ENCODE measurements at regions not wholly inside any gene's neighbourhood (a gene's known extent, or its start where the extent isn't known, plus 50 kb on each side); places are given as distances from the start of the nearest gene placed in this dataset.

- H3K4me1 ChIP-seq (ENCODE audit: low read depth): no peaks in the 10 kb centered on the region
- H3K9me3 ChIP-seq: peaks cover 16% of the 10 kb centered on the region
- no peak for ATAC-seq
- H3K4me3 ChIP-seq: no peak overlapping the region
- TF ChIP-seq CTCF (IDR thresholded peaks at IDR 0.05): no peak
- no peaks in the 10 kb centered on the region for H3K36me3 ChIP-seq (ENCODE audit: low read depth)
- intact Hi-C loops (cut with DNase I, micrococcal nuclease): no loop called here
- no peak for DNase-seq
Measured at GRCh38 chr13:53683146-53683545, 654.5 kb downstream of the OLFM4 start.

- no peak overlapping the region for H3K4me3 ChIP-seq
Measured at GRCh38 chr13:53683608-53684007, 655.0 kb downstream of the OLFM4 start.

GRCh38 chr13:53691417-53691816 is 662.8 kb downstream of the OLFM4 start:
- H3K4me1 ChIP-seq (ENCODE audit: low read depth): no peaks in the 10 kb centered on the region
- DNase-seq (no peak), ATAC-seq (no peak)
- peaks cover 4% of the 10 kb centered on the region for H3K9me3 ChIP-seq
- TF ChIP-seq CTCF (IDR thresholded peaks at IDR 0.05): no peak
- H3K4me3 ChIP-seq: no peak overlapping the region
- no peaks in the 10 kb centered on the region for H3K36me3 ChIP-seq (ENCODE audit: low read depth)
- intact Hi-C loops (cut with DNase I, micrococcal nuclease): no loop called here

More at GRCh38 chr13:53683608-53684007, 655.0 kb downstream of the OLFM4 start:
- ATAC-seq (no peak), DNase-seq (no peak)
- Histone ChIP-seq H3K9me3 (peaks cover 14% of the 10 kb centered on the region), H3K36me3 (ENCODE audit: low read depth) (no peaks in the 10 kb centered on the region), H3K4me1 (ENCODE audit: low read depth) (no peaks in the 10 kb centered on the region)
- TF ChIP-seq CTCF (IDR thresholded peaks at IDR 0.05): no peak
- intact Hi-C loops (cut with DNase I, micrococcal nuclease): no loop called here

- no peak overlapping the region for H3K4me3 ChIP-seq
- H3K36me3 ChIP-seq (ENCODE audit: low read depth): no peaks in the 10 kb centered on the region
- no peak for TF ChIP-seq CTCF (IDR thresholded peaks at IDR 0.05)
- H3K9me3 ChIP-seq: peaks cover 4% of the 10 kb centered on the region
- H3K4me1 ChIP-seq (ENCODE audit: low read depth): no peaks in the 10 kb centered on the region
- intact Hi-C loops (cut with DNase I, micrococcal nuclease): no loop called here
- DNase-seq: no peak
- no peak for ATAC-seq
Measured at GRCh38 chr13:53694814-53695532, 666.4 kb downstream of the OLFM4 start.

- TF ChIP-seq CTCF (IDR thresholded peaks at IDR 0.05): no peak
- ATAC-seq: no peak
Measured at GRCh38 chr13:53703371-53704080, 674.9 kb downstream of the OLFM4 start.

More at GRCh38 chr13:53703371-53704080, 674.9 kb downstream of the OLFM4 start:
- H3K36me3 ChIP-seq (ENCODE audit: low read depth): no peaks in the 10 kb centered on the region
- no peak overlapping the region for H3K4me3 ChIP-seq
- H3K4me1 ChIP-seq (ENCODE audit: low read depth): no peaks in the 10 kb centered on the region
- peaks cover 4% of the 10 kb centered on the region for H3K9me3 ChIP-seq
- intact Hi-C loops (cut with DNase I, micrococcal nuclease): no loop called here
- DNase-seq: no peak
